Endothelial cell of umbilical vein (primary cell): ENCODE measurements at regions not wholly inside any gene's neighbourhood (a gene's known extent, or its start where the extent isn't known, plus 50 kb on each side); places are given as distances from the start of the nearest gene placed in this dataset.

ENCODE experiments used
- BruUV-seq: library from RNA; stranded (reverse); fragments of 400-500 nt; replicated peaks from 2 replicates; lab custom pipeline; 2021; lab: Mats Ljungman, UMichigan
- CTCF ChIA-PET: fragments of 300-600, 350-600 bp; sonication (Branson Sonifier 250); formaldehyde crosslinking; loops from one replicate; lab custom pipeline; 2021; ENCODE audit warnings: antibody characterized with exemption, inconsistent platforms; lab: Charles Lee
- POLR2A ChIA-PET: fragments of 300-600, 350-600 bp; sonication (Branson Sonifier 250); formaldehyde crosslinking; loops from one replicate; lab custom pipeline; 2021; ENCODE audit warnings: antibody characterized with exemption, inconsistent platforms; lab: Charles Lee
- DNase-seq: peaks from one replicate; pipeline ENCODE4 v3.0.0-alpha.2; 2011; ENCODE audit warnings: low read depth, low spot score
- FAIRE-seq: peaks from 2 replicates; lab custom pipeline; 2011; peaks lifted over from hg19 to GRCh38; lab: Jason Lieb, UNC
- H2AFZ ChIP-seq: 2 replicates; pipeline ENCODE4 v1.6.0; 2012; ENCODE audit warnings: low read depth, low read length, control low read depth, inconsistent platforms
- H3K27ac ChIP-seq: 2 replicates; pipeline ENCODE4 v1.5.1; 2011; ENCODE audit warnings: low read depth, mild to moderate bottlenecking, control low read depth, low read length, moderate library complexity; ENCODE audit not compliant: insufficient read depth
- H3K27me3 ChIP-seq, 2 experiments: 2 replicates each; pipeline versions ENCODE4 v1.6.0 to v1.6.1; 2011; ENCODE audit warnings: low read length in 2 of 2, mixed read lengths in 1 of 2; ENCODE audit not compliant: control insufficient read depth in 2 of 2, insufficient read depth in 2 of 2
- H3K36me3 ChIP-seq, 2 experiments: 2 replicates in 1 of 2; 3 replicates in 1 of 2; pipeline ENCODE4 v1.5.1; 2011; ENCODE audit warnings: low read length in 2 of 2, mild to moderate bottlenecking in 1 of 2, moderate library complexity in 1 of 2; ENCODE audit not compliant: control insufficient read depth in 2 of 2, insufficient read depth in 2 of 2; ENCODE audit errors: extremely low read depth in 1 of 2
- H3K4me1 ChIP-seq: 3 replicates; pipeline ENCODE4 v1.5.1; 2011; ENCODE audit warnings: mild to moderate bottlenecking, low read length; ENCODE audit not compliant: control insufficient read depth, insufficient read depth; ENCODE audit errors: extremely low read depth
- H3K4me2 ChIP-seq: 2 replicates; pipeline ENCODE4 v1.6.1; 2011; ENCODE audit warnings: low read length, control low read depth, mixed read lengths; ENCODE audit not compliant: insufficient read depth
- H3K4me3 ChIP-seq, 3 experiments: fragments of 200-600 bp in 1 of 3; sonication (generic), shearing (Covaris generic) in 1 of 3; replicated peaks in 1 of 3; 2 replicates each; pipeline ENCODE4 v1.5.1; 2011 to 2016; ENCODE audit warnings: control low read depth in 3 of 3, low read length in 3 of 3, mild to moderate bottlenecking in 2 of 3, inconsistent platforms in 1 of 3, low read depth in 1 of 3, moderate library complexity in 1 of 3; ENCODE audit not compliant: insufficient read depth in 1 of 3
- H3K79me2 ChIP-seq: 2 replicates; pipeline ENCODE4 v1.6.0; 2012; ENCODE audit warnings: low read length, inconsistent platforms; ENCODE audit not compliant: control insufficient read depth, insufficient read depth
- H3K9ac ChIP-seq: replicated peaks from 2 replicates; pipeline ENCODE3; 2011; ENCODE audit warnings: low read length, control low read depth; ENCODE audit not compliant: insufficient read depth; ENCODE audit errors: extremely low read depth
- H3K9me1 ChIP-seq: replicated peaks from 3 replicates; pipeline ENCODE4 v1.6.0; 2011; ENCODE audit warnings: mild to moderate bottlenecking, low read length; ENCODE audit not compliant: control insufficient read depth, insufficient read depth; ENCODE audit errors: extremely low read depth
- H3K9me3 ChIP-seq: replicated peaks from 2 replicates; pipeline ENCODE4 v1.5.1; 2012; ENCODE audit warnings: low read length, inconsistent platforms; ENCODE audit not compliant: control insufficient read depth, insufficient read depth
- H4K20me1 ChIP-seq: replicated peaks from 2 replicates; pipeline ENCODE3; 2011; ENCODE audit warnings: mild to moderate bottlenecking, low read length; ENCODE audit not compliant: control insufficient read depth, insufficient read depth; ENCODE audit errors: extremely low read depth
- CTCF ChIP-seq, 2 donors: IDR thresholded peaks; 1 replicate in 1 of 2; 2 replicates in 1 of 2; pipeline ENCODE4 v1.5.1; 2011; ENCODE audit warnings: low read length in 2 of 2, mild to moderate bottlenecking in 2 of 2, moderate library complexity in 2 of 2, control low read depth in 1 of 2, inconsistent platforms in 1 of 2, low read depth in 1 of 2; ENCODE audit not compliant: insufficient read depth in 1 of 2; ENCODE audit errors: extremely low read depth in 1 of 2
- EZH2 ChIP-seq: IDR thresholded peaks from 2 replicates; pipeline ENCODE4 v1.6.1; 2012; ENCODE audit warnings: borderline replicate concordance, low read depth, mild to moderate bottlenecking, moderate library complexity, low read length, inconsistent platforms; ENCODE audit not compliant: severe bottlenecking
- FOS ChIP-seq: IDR thresholded peaks from 2 replicates; pipeline ENCODE4 v1.6.1; 2011; ENCODE audit warnings: mild to moderate bottlenecking, low read length, moderate library complexity, borderline replicate concordance; ENCODE audit not compliant: insufficient read depth
- GATA2 ChIP-seq: IDR thresholded peaks from 2 replicates; pipeline ENCODE4 v1.7.0; 2011; ENCODE audit warnings: low read depth, mild to moderate bottlenecking, moderate library complexity, mixed read lengths, low read length; ENCODE audit not compliant: insufficient read length, insufficient read depth
- JUN ChIP-seq: IDR thresholded peaks from 2 replicates; pipeline ENCODE4 v1.6.1; 2011; ENCODE audit warnings: borderline replicate concordance, low read depth; ENCODE audit not compliant: insufficient read length, insufficient read depth
- MAX ChIP-seq: IDR thresholded peaks from 2 replicates; pipeline ENCODE4 v1.6.1; 2011; ENCODE audit not compliant: insufficient read depth, insufficient read length
- MYC ChIP-seq: IDR thresholded peaks from one replicate; pipeline ENCODE4 v1.6.1; 2011; ENCODE audit warnings: mild to moderate bottlenecking, low read depth, low read length
- POLR2A ChIP-seq: IDR thresholded peaks from 2 replicates; pipeline ENCODE4 v1.6.1; 2012; ENCODE audit warnings: low read depth, mild to moderate bottlenecking, control low read depth, low read length
- POLR2AphosphoS5 ChIP-seq: IDR thresholded peaks from 2 replicates; pipeline ENCODE4 v1.6.1; 2012; ENCODE audit warnings: low read depth, mild to moderate bottlenecking, control low read depth, low read length, moderate library complexity; ENCODE audit not compliant: insufficient read depth
- dilution Hi-C: fragments of 300-500 bp; cut with MboI; formaldehyde crosslinking; loops from one replicate; pipeline ENCODE4 v1.15.0; 2019; ENCODE audit warnings: low sequenced_read_pairs; ENCODE audit not compliant: extremely low pct_ligation_motif_present
- intact Hi-C: fragments of 100-400 bp; cut with micrococcal nuclease; formaldehyde crosslinking; loops from one replicate; pipeline ENCODE4 v1.10.0; 2022

GRCh38 chr2:78304678-78305077, 720.8 kb upstream of the REG3G start:
- no peak overlapping the region for H3K4me3 ChIP-seq
- TF ChIP-seq FOS (no peak), GATA2 (no peak), MAX (no peak), POLR2AphosphoS5 (no peak), MYC (no peak), CTCF (IDR thresholded peaks at IDR 0.05; ENCODE audit: extremely low read depth in 1 of 2, insufficient read depth in 1 of 2, low read depth in 1 of 2, low read length in 2 of 2) (no peak), EZH2 (no peak), JUN (no peak), POLR2A (no peak)
- BruUV-seq: no TSS peak
- H3K9me1 ChIP-seq: no peaks in the 10 kb centered on the region
- DNase-seq (no peak), FAIRE-seq (no peak)
- H3K4me1 ChIP-seq: peaks cover 18% of the 10 kb centered on the region
- H3K27ac ChIP-seq: no peak overlapping the region
- no peak overlapping the region for H3K9ac ChIP-seq
- H3K4me2 ChIP-seq: no peak overlapping the region
- dilution Hi-C loops (no loop called here), intact Hi-C loops (no loop called here)
- no peaks in the 10 kb centered on the region for H4K20me1 ChIP-seq
- no peaks in the 10 kb centered on the region for H3K79me2 ChIP-seq
- no peaks in the 10 kb centered on the region for H3K36me3 ChIP-seq
- H3K9me3 ChIP-seq: no peaks in the 10 kb centered on the region
- POLR2A ChIA-PET: no interaction called here
- H3K27me3 ChIP-seq: no peaks in the 10 kb centered on the region
- CTCF ChIA-PET: no interaction called here
- H2AFZ ChIP-seq: no peak overlapping the region
